SK-N-SH (cell line): ENCODE measurements at regions not wholly inside any gene's neighbourhood (a gene's known extent, or its start where the extent isn't known, plus 50 kb on each side); places are given as distances from the start of the nearest gene placed in this dataset.

ENCODE experiments used
- CTCF ChIA-PET: fragments of 300-600, 350-600 bp; formaldehyde crosslinking; extraction: SDS; loops from one replicate; lab custom pipeline; 2021; lab: Yijun Ruan, JAX
- POLR2A ChIA-PET: fragments of 350-600 bp; sonication (Branson Sonifier 250); formaldehyde crosslinking; extraction: SDS; loops from one replicate; lab custom pipeline; 2020; ENCODE audit warnings: antibody characterized with exemption, inconsistent platforms; lab: Yijun Ruan, JAX
- DNase-seq: peaks from one replicate; pipeline ENCODE4 v3.0.0; 2012
- H2AFZ ChIP-seq: fragments of 200-600 bp; sonication (generic); 2 replicates; pipeline ENCODE4 v1.8.1; 2016; ENCODE audit warnings: antibody characterized with exemption, mild to moderate bottlenecking, low read depth
- H3F3A ChIP-seq: fragments of 200-600 bp; sonication (generic); replicated peaks from 2 replicates; pipeline ENCODE3; 2016; ENCODE audit warnings: antibody characterized with exemption, mild to moderate bottlenecking; ENCODE audit not compliant: insufficient read depth
- H3K27ac ChIP-seq, 2 experiments: fragments of 200-500 bp in 1 of 2; fragments of 200-600 bp in 1 of 2; sonication (Bioruptor generic) in 1 of 2; sonication (generic), shearing (Covaris generic) in 1 of 2; 2 replicates each; pipeline versions ENCODE4 v1.5.1 to v1.6.1; 2014 to 2016; ENCODE audit warnings: low read depth in 2 of 2, inconsistent platforms in 1 of 2, low read length in 1 of 2, mild to moderate bottlenecking in 1 of 2, mixed read lengths in 1 of 2
- H3K27me3 ChIP-seq: fragments of 200-600 bp; sonication (generic), shearing (Covaris generic); 2 replicates; pipeline ENCODE4 v1.6.1; 2016; ENCODE audit warnings: mixed run types; ENCODE audit not compliant: insufficient read depth
- H3K36me3 ChIP-seq, 2 experiments: fragments of 200-500 bp in 1 of 2; fragments of 200-600 bp in 1 of 2; sonication (Bioruptor generic) in 1 of 2; sonication (generic) in 1 of 2; replicated peaks in 1 of 2; 2 replicates each; pipeline versions ENCODE3 to v1.5.1; 2014 to 2016; ENCODE audit warnings: low read length in 1 of 2, mild to moderate bottlenecking in 1 of 2; ENCODE audit not compliant: insufficient read depth in 2 of 2, control insufficient read depth in 1 of 2
- H3K4me1 ChIP-seq, 2 experiments: fragments of 200-500 bp in 1 of 2; fragments of 200-600 bp in 1 of 2; sonication (Bioruptor generic) in 1 of 2; sonication (generic), shearing (Covaris generic) in 1 of 2; 2 replicates each; pipeline versions ENCODE4 v1.5.1 to v1.6.1; 2014 to 2016; ENCODE audit warnings: low read depth in 1 of 2, low read length in 1 of 2, mixed run types in 1 of 2; ENCODE audit not compliant: insufficient read depth in 2 of 2, control insufficient read depth in 1 of 2
- H3K4me2 ChIP-seq: fragments of 200-600 bp; sonication (generic), shearing (Covaris generic); 2 replicates; pipeline ENCODE4 v1.6.1; 2017; ENCODE audit warnings: mixed run types
- H3K4me3 ChIP-seq, 2 experiments: fragments of 200-500 bp in 1 of 2; fragments of 200-600 bp in 1 of 2; sonication (Bioruptor generic) in 1 of 2; sonication (generic), shearing (Covaris generic) in 1 of 2; 2 replicates each; pipeline versions ENCODE4 v1.5.1 to v1.8.1; 2014 to 2016; ENCODE audit warnings: low read depth in 2 of 2, inconsistent platforms in 1 of 2, low read length in 1 of 2, mild to moderate bottlenecking in 1 of 2, mixed read lengths in 1 of 2, moderate library complexity in 1 of 2
- H3K79me2 ChIP-seq: fragments of 200-600 bp; sonication (generic); 2 replicates; pipeline ENCODE4 v1.8.1; 2017; ENCODE audit warnings: mild to moderate bottlenecking; ENCODE audit not compliant: insufficient read depth
- H3K9ac ChIP-seq: fragments of 200-600 bp; sonication (generic); 2 replicates; pipeline ENCODE4 v1.6.1; 2017; ENCODE audit warnings: mixed run types
- H3K9me2 ChIP-seq: fragments of 200-600 bp; sonication (generic); 2 replicates; pipeline ENCODE4 v1.6.1; 2017; ENCODE audit warnings: mixed run types
- H3K9me3 ChIP-seq: fragments of 200-600 bp; sonication (generic); 2 replicates; pipeline ENCODE4 v1.6.1; 2017; ENCODE audit warnings: mixed run types, mild to moderate bottlenecking, moderate library complexity
- H4K20me1 ChIP-seq: fragments of 200-600 bp; sonication (generic); 2 replicates; pipeline ENCODE4 v1.6.1; 2017; ENCODE audit warnings: mild to moderate bottlenecking, mixed run types; ENCODE audit not compliant: insufficient read depth
- CHD2 ChIP-seq: fragments of 150-350 bp; IDR thresholded peaks from 2 replicates; pipeline ENCODE4 v1.6.1; 2018; ENCODE audit warnings: low read length; ENCODE audit not compliant: partially characterized antibody
- CTCF ChIP-seq: fragments of 200-600 bp; sonication (generic); IDR thresholded peaks from 2 replicates; pipeline ENCODE4 v1.6.1; 2017; ENCODE audit warnings: antibody characterized with exemption, mild to moderate bottlenecking, moderate library complexity
- ELF1 ChIP-seq: IDR thresholded peaks from 2 replicates; pipeline ENCODE4 v1.4.0; 2012
- EP300 ChIP-seq, 2 experiments: IDR thresholded peaks; 2 replicates each; pipeline versions ENCODE4 v1.4.0 to v1.6.1; 2012; ENCODE audit warnings: borderline replicate concordance in 1 of 2, low read depth in 1 of 2, low read length in 1 of 2
- EZH2phosphoT487 ChIP-seq: fragments of 200-600 bp; sonication (generic); IDR thresholded peaks from 2 replicates; pipeline ENCODE4 v1.6.1; 2017; ENCODE audit warnings: low read depth, mixed run types, mild to moderate bottlenecking, antibody characterized with exemption, moderate library complexity, borderline replicate concordance
- FOXJ3 ChIP-seq: sonication (generic); formaldehyde crosslinking; IDR thresholded peaks from 2 replicates; pipeline ENCODE4 v1.5.1; 2020; ENCODE audit warnings: mild to moderate bottlenecking, missing genetic modification reagents
- GABPA ChIP-seq: IDR thresholded peaks from 2 replicates; pipeline ENCODE4 v1.4.0; 2012; ENCODE audit warnings: low read depth, mild to moderate bottlenecking
- IRF3 ChIP-seq: fragments of 150-350 bp; IDR thresholded peaks from 2 replicates; pipeline ENCODE4 v1.6.1; 2016; ENCODE audit warnings: mild to moderate bottlenecking, low read depth, low read length
- MEF2A ChIP-seq: IDR thresholded peaks from 2 replicates; pipeline ENCODE4 v1.4.0; 2012; ENCODE audit warnings: low read depth, borderline replicate concordance
- MXI1 ChIP-seq: IDR thresholded peaks from 2 replicates; pipeline ENCODE4 v1.6.1; 2012; ENCODE audit warnings: mild to moderate bottlenecking, low read depth, low read length, improper control_type of control experiment
- NFIC ChIP-seq: IDR thresholded peaks from 2 replicates; pipeline ENCODE4 v1.4.0; 2012; ENCODE audit warnings: borderline replicate concordance
- NRF1 ChIP-seq: IDR thresholded peaks from 2 replicates; pipeline ENCODE4 v1.6.1; 2012; ENCODE audit warnings: low read depth, mild to moderate bottlenecking, low read length
- POLR2AphosphoS5 ChIP-seq: IDR thresholded peaks from 2 replicates; pipeline ENCODE4 v1.6.1; 2012; ENCODE audit warnings: low read depth, low read length
- RCOR1 ChIP-seq: fragments of 150-350 bp; IDR thresholded peaks from 2 replicates; pipeline ENCODE4 v1.6.1; 2017; ENCODE audit warnings: antibody characterized with exemption, low read length
- RFX5 ChIP-seq: IDR thresholded peaks from 2 replicates; pipeline ENCODE4 v1.6.1; 2012; ENCODE audit warnings: mild to moderate bottlenecking, improper control_type of control experiment, low read length
- SIN3A ChIP-seq: IDR thresholded peaks from 2 replicates; pipeline ENCODE4 v1.6.1; 2012; ENCODE audit warnings: low read depth, mild to moderate bottlenecking, low read length, moderate library complexity, borderline replicate concordance
- SMC3 ChIP-seq: IDR thresholded peaks from 2 replicates; pipeline ENCODE4 v1.6.1; 2012; ENCODE audit warnings: low read depth, low read length, improper control_type of control experiment
- TEAD4 ChIP-seq: IDR thresholded peaks from 2 replicates; pipeline ENCODE4 v1.4.0; 2012; ENCODE audit warnings: mild to moderate bottlenecking, borderline replicate concordance; ENCODE audit not compliant: insufficient read depth
- YY1 ChIP-seq: IDR thresholded peaks from 2 replicates; pipeline ENCODE4 v1.4.0; 2012; ENCODE audit warnings: low read depth, mild to moderate bottlenecking
- WGBS: methylation state at CpG from one replicate; pipeline ENCODE4 v1.1.6; 2017; ENCODE audit warnings: low lambda C conversion rate; 5-methylcytosine and 5-hydroxymethylcytosine counted together

GRCh38 chr9:135173066-135173465 is 85.6 kb downstream of the OLFM1 start:
- DNase-seq = no peak
- no peak overlapping the region for H3K4me2 ChIP-seq
- H3K9me3 ChIP-seq = no peaks in the 10 kb centered on the region
- H3K27me3 ChIP-seq = no peaks in the 10 kb centered on the region
- no peak overlapping the region for H3K27ac ChIP-seq
- no peaks in the 10 kb centered on the region for H3F3A ChIP-seq
- no peaks in the 10 kb centered on the region for H4K20me1 ChIP-seq
- no peaks in the 10 kb centered on the region for H3K79me2 ChIP-seq
- CTCF ChIA-PET = interaction anchor here (1.1 to 1.7 kb wide), 2 partner anchors 10 to 37 kb away, joined by 3 to 7 read pairs; no protein-coding TSS in a partner anchor
- H2AFZ ChIP-seq = no peak overlapping the region
- H3K9ac ChIP-seq = no peak overlapping the region
- no peaks in the 10 kb centered on the region for H3K9me2 ChIP-seq
- peaks cover 0 to 10% of the 10 kb centered on the region in 2 experiments; a peak in 1 of 4 replicates for H3K4me1 ChIP-seq
- no peak for TF ChIP-seq IRF3
- TF ChIP-seq, all 33 proteins: peak for 0
- 50% methylated on average over 4 of the region's 6 CpGs for WGBS
- no peak overlapping the region for H3K4me3 ChIP-seq
- no peaks in the 10 kb centered on the region for H3K36me3 ChIP-seq
- POLR2A ChIA-PET = no interaction called here

- H2AFZ ChIP-seq = no peak overlapping the region
- H3K27me3 ChIP-seq = no peaks in the 10 kb centered on the region
- H3K4me2 ChIP-seq = no peak overlapping the region
- ChIA-PET CTCF (no interaction called here), POLR2A (no interaction called here)
- H3K9ac ChIP-seq = no peak overlapping the region
- no peak overlapping the region for H3K27ac ChIP-seq
- WGBS = 0% methylated on average over 1 of the region's 6 CpGs
- DNase-seq = no peak
- H3K9me3 ChIP-seq = no peaks in the 10 kb centered on the region
- no peaks in the 10 kb centered on the region for H3K36me3 ChIP-seq
- no peaks in the 10 kb centered on the region for H3K9me2 ChIP-seq
- no peaks in the 10 kb centered on the region for H3F3A ChIP-seq
- H4K20me1 ChIP-seq = no peaks in the 10 kb centered on the region
- no peak overlapping the region for H3K4me3 ChIP-seq
- TF ChIP-seq GABPA (no peak), NRF1 (no peak), SIN3A (no peak), NFIC (no peak), SMC3 (no peak)
- H3K4me1 ChIP-seq = no peaks in the 10 kb centered on the region; a peak in 1 of 4 replicates
- H3K79me2 ChIP-seq = no peaks in the 10 kb centered on the region
Measured at GRCh38 chr9:135174248-135174647, 86.8 kb downstream of the OLFM1 start.

- no peak overlapping the region for H3K9ac ChIP-seq
- H3K36me3 ChIP-seq = no peaks in the 10 kb centered on the region
- no peaks in the 10 kb centered on the region for H4K20me1 ChIP-seq
- TF ChIP-seq MXI1 (no peak), RFX5 (no peak), POLR2AphosphoS5 (no peak), RCOR1 (no peak), CTCF (no peak), YY1 (no peak), MEF2A (no peak), CHD2 (no peak), FOXJ3 (CRISPR knock-in tag) (no peak), GABPA (no peak), ELF1 (no peak), EZH2phosphoT487 (no peak), EP300 (IDR thresholded peaks at IDR 0.05; ENCODE audit: borderline replicate concordance in 1 of 2, low read depth in 1 of 2, low read length in 1 of 2) (no peak), TEAD4 (no peak), SIN3A (no peak)
- no peaks in the 10 kb centered on the region for H3K27me3 ChIP-seq
- no peaks in the 10 kb centered on the region for H3F3A ChIP-seq
- WGBS = 39% methylated on average over 9 of the region's 11 CpGs
- H3K9me3 ChIP-seq = no peaks in the 10 kb centered on the region
- H3K4me3 ChIP-seq = no peak overlapping the region
- CTCF ChIA-PET = interaction anchor here (0.8 kb wide), 1 partner anchor 87 kb away, joined by 4 read pairs; the partner anchor contains the start of gene OLFM1
- H3K9me2 ChIP-seq = no peaks in the 10 kb centered on the region
- POLR2A ChIA-PET = no interaction called here
- no peak overlapping the region for H3K4me2 ChIP-seq
- DNase-seq = no peak
- peaks cover 0 to under 1% of the 10 kb centered on the region in 2 experiments; a peak in 1 of 4 replicates for H3K4me1 ChIP-seq
- no peaks in the 10 kb centered on the region for H3K79me2 ChIP-seq
- no peak overlapping the region for H3K27ac ChIP-seq
- H2AFZ ChIP-seq = no peak overlapping the region
Measured at GRCh38 chr9:135174981-135175380, 87.5 kb downstream of the OLFM1 start.
